H1 (cell line): ENCODE measurements at regions not wholly inside any gene's neighbourhood (a gene's known extent, or its start where the extent isn't known, plus 50 kb on each side); places are given as distances from the start of the nearest gene placed in this dataset.

Source experiments
- EP300 ChIP-seq, 2 experiments: IDR thresholded peaks; 1 replicate in 1 of 2; 2 replicates in 1 of 2; pipeline ENCODE4 v1.6.1; 2011 to 2012; ENCODE audit warnings: low read depth in 2 of 2, low read length in 2 of 2, mild to moderate bottlenecking in 2 of 2, borderline replicate concordance in 1 of 2, inconsistent platforms in 1 of 2, moderate library complexity in 1 of 2
- MAFK ChIP-seq: IDR thresholded peaks from 2 replicates; pipeline ENCODE4 v1.6.1; 2012; ENCODE audit warnings: low read depth, mild to moderate bottlenecking, improper control_type of control experiment, low read length
- POLR2A ChIP-seq, 2 experiments: IDR thresholded peaks; 1 replicate in 1 of 2; 2 replicates in 1 of 2; pipeline ENCODE4 v1.6.1; 2011; ENCODE audit warnings: low read depth in 2 of 2, low read length in 2 of 2, mild to moderate bottlenecking in 2 of 2; ENCODE audit errors: control extremely low read depth in 1 of 2
- RAD21 ChIP-seq, 2 experiments: IDR thresholded peaks in 1 of 2; conservative IDR thresholded peaks in 1 of 2; 2 replicates each; pipeline ENCODE4 v1.6.1; 2011; ENCODE audit warnings: low read depth in 2 of 2, low read length in 2 of 2, improper control_type of control experiment in 1 of 2, inconsistent platforms in 1 of 2, mild to moderate bottlenecking in 1 of 2, moderate library complexity in 1 of 2
- RNF2 ChIP-seq: fragments of 200-900, 300-1000 bp; sonication (generic); IDR thresholded peaks from 2 replicates; pipeline ENCODE4 v1.7.1; 2016; ENCODE audit warnings: borderline replicate concordance, low read depth, mild to moderate bottlenecking, antibody characterized with exemption, low read length; ENCODE audit not compliant: poor library complexity, severe bottlenecking; ENCODE audit errors: missing control alignments
- TF ChIP-seq, protein P1 (sequence below), 3 experiments: IDR thresholded peaks; 1 replicate in 2 of 3; 2 replicates in 1 of 3; pipeline versions ENCODE4 v1.5.1 to v1.6.1; 2011; ENCODE audit warnings: low read length in 3 of 3, mild to moderate bottlenecking in 3 of 3, inconsistent platforms in 2 of 3, low read depth in 1 of 3, moderate library complexity in 1 of 3; ENCODE audit not compliant: insufficient read depth in 1 of 3; ENCODE audit errors: control extremely low read depth in 1 of 3

DNA sequence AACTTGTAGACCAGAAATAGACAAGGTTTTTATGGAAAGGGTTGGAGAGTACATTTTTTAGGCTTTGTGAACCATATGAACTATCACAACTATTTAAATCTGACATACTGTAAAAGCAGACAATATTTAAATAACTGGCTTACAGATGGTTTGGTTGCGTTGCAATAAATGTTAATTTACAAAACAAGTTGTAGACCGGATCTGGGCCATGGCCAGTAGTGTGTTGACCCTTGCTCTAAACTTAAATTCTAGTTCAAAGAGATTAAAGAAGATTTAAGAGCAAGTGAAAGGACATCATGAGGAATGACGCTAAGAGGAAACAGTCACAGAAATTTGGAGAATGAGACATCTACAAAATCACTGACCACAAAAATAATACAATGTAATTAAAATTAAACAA is 652.7 kb downstream of the DCDC2C start:
- TF ChIP-seq, protein P1, sequence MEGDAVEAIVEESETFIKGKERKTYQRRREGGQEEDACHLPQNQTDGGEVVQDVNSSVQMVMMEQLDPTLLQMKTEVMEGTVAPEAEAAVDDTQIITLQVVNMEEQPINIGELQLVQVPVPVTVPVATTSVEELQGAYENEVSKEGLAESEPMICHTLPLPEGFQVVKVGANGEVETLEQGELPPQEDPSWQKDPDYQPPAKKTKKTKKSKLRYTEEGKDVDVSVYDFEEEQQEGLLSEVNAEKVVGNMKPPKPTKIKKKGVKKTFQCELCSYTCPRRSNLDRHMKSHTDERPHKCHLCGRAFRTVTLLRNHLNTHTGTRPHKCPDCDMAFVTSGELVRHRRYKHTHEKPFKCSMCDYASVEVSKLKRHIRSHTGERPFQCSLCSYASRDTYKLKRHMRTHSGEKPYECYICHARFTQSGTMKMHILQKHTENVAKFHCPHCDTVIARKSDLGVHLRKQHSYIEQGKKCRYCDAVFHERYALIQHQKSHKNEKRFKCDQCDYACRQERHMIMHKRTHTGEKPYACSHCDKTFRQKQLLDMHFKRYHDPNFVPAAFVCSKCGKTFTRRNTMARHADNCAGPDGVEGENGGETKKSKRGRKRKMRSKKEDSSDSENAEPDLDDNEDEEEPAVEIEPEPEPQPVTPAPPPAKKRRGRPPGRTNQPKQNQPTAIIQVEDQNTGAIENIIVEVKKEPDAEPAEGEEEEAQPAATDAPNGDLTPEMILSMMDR (IDR thresholded peaks at IDR 0.05; ENCODE audit: control extremely low read depth in 1 of 3, insufficient read depth in 1 of 3, low read depth in 1 of 3, low read length in 3 of 3) = no peak
- TF ChIP-seq EP300 (IDR thresholded peaks at IDR 0.05; ENCODE audit: borderline replicate concordance in 1 of 2, low read depth in 2 of 2, low read length in 2 of 2) (no peak), RAD21 (IDR thresholded peaks at IDR 0.05 in 1 of 2, conservative IDR thresholded peaks at IDR 0.05 in 1 of 2; ENCODE audit: low read depth in 2 of 2, low read length in 2 of 2) (no peak), POLR2A (IDR thresholded peaks at IDR 0.05; ENCODE audit: control extremely low read depth in 1 of 2, low read depth in 2 of 2, low read length in 2 of 2) (no peak), RNF2 (no peak), MAFK (no peak)
